OCI-LY1 (cell line): ENCODE measurements at regions not wholly inside any gene's neighbourhood (a gene's known extent, or its start where the extent isn't known, plus 50 kb on each side); places are given as distances from the start of the nearest gene placed in this dataset.

ENCODE experiments used
- EZH2 ChIP-seq: fragments of 200-600 bp; sonication (generic), shearing (Covaris generic); IDR thresholded peaks from 2 replicates; pipeline ENCODE4 v1.8.0; 2017; ENCODE audit warnings: borderline replicate concordance, mixed run types, mild to moderate bottlenecking, antibody characterized with exemption, low read length, moderate library complexity, mixed read lengths
- TF ChIP-seq, protein P1 (sequence below): fragments of 200-600 bp; sonication (generic), shearing (Covaris generic); IDR thresholded peaks from 2 replicates; pipeline ENCODE4 v1.5.1; 2017; ENCODE audit warnings: mild to moderate bottlenecking, antibody characterized with exemption, low read length, moderate library complexity, mixed read lengths

DNA sequence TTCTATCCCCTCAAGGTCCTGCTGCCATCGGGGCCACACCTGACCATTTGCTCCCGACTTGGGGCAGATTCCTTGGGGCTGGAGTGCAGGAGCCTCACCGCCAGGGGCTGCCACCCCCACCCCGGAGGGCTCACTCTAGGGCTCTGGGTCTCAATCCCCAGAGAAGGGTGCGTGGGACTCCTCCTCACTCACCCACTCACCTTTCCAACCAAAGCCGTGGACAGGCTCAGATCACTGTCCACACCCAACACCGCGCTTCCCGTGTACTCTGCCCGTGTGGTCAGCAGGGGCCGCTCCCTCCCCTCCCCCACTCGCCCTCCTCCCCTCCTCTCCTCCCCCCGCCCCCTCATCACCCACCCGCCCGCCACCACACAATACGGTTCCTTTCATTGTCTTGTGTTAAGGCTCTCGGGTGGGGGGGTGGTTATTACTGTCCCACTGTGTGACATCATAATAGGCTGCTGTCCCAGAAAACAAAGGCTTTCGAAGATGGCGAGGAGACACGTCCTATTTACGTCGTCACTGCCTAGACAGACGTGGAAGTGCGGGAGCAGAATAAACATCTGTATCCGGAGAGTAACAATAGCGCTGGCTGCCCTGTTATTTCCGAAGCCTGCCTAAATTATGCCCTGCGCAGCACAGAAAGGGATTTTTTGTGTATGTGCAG, 85.8 kb downstream of the YTHDF1 start:
- no peak for TF ChIP-seq EZH2
- TF ChIP-seq, protein P1, sequence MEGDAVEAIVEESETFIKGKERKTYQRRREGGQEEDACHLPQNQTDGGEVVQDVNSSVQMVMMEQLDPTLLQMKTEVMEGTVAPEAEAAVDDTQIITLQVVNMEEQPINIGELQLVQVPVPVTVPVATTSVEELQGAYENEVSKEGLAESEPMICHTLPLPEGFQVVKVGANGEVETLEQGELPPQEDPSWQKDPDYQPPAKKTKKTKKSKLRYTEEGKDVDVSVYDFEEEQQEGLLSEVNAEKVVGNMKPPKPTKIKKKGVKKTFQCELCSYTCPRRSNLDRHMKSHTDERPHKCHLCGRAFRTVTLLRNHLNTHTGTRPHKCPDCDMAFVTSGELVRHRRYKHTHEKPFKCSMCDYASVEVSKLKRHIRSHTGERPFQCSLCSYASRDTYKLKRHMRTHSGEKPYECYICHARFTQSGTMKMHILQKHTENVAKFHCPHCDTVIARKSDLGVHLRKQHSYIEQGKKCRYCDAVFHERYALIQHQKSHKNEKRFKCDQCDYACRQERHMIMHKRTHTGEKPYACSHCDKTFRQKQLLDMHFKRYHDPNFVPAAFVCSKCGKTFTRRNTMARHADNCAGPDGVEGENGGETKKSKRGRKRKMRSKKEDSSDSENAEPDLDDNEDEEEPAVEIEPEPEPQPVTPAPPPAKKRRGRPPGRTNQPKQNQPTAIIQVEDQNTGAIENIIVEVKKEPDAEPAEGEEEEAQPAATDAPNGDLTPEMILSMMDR = no peak
